OCI-LY1 (cell line): ENCODE measurements at regions not wholly inside any gene's neighbourhood (a gene's known extent, or its start where the extent isn't known, plus 50 kb on each side); places are given as distances from the start of the nearest gene placed in this dataset.

Experiments used
- EZH2 ChIP-seq: fragments of 200-600 bp; sonication (generic), shearing (Covaris generic); IDR thresholded peaks from 2 replicates; pipeline ENCODE4 v1.8.0; 2017; ENCODE audit warnings: borderline replicate concordance, mixed run types, mild to moderate bottlenecking, antibody characterized with exemption, low read length, moderate library complexity, mixed read lengths
- TF ChIP-seq, protein P1 (sequence below): fragments of 200-600 bp; sonication (generic), shearing (Covaris generic); IDR thresholded peaks from 2 replicates; pipeline ENCODE4 v1.5.1; 2017; ENCODE audit warnings: mild to moderate bottlenecking, antibody characterized with exemption, low read length, moderate library complexity, mixed read lengths

DNA sequence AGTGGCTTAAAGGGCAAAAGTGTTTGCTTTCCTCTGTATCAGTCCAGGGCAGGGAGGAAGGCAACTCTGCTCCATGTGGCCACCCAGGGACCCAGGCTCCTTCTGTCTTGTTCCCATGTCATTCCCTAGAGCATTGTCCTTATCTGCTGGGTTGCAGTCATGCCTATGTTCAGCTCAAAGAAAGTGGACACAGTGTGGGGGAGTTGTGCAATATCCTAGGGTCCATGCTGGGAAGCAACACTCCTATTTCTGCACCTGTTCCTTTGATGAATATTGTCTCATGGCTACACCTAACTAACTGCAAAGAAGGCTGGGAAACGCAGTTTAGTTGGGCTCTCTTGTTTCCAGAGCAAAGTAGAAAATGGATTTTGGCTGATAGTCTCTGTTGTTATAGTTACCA, 107.0 kb upstream of the OTUD4 start:
- TF ChIP-seq, protein P1, sequence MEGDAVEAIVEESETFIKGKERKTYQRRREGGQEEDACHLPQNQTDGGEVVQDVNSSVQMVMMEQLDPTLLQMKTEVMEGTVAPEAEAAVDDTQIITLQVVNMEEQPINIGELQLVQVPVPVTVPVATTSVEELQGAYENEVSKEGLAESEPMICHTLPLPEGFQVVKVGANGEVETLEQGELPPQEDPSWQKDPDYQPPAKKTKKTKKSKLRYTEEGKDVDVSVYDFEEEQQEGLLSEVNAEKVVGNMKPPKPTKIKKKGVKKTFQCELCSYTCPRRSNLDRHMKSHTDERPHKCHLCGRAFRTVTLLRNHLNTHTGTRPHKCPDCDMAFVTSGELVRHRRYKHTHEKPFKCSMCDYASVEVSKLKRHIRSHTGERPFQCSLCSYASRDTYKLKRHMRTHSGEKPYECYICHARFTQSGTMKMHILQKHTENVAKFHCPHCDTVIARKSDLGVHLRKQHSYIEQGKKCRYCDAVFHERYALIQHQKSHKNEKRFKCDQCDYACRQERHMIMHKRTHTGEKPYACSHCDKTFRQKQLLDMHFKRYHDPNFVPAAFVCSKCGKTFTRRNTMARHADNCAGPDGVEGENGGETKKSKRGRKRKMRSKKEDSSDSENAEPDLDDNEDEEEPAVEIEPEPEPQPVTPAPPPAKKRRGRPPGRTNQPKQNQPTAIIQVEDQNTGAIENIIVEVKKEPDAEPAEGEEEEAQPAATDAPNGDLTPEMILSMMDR: no peak
- TF ChIP-seq EZH2: no peak
